DND-41 (cell line): ENCODE measurements at regions not wholly inside any gene's neighbourhood (a gene's known extent, or its start where the extent isn't known, plus 50 kb on each side); places are given as distances from the start of the nearest gene placed in this dataset.
"Not testable (repeated sequence)": the region's sequence is repeated elsewhere in the genome, so short reads cannot be mapped to it uniquely, and the experiment has no call there.

Experiments
- EZH2 ChIP-seq: IDR thresholded peaks from 3 replicates; pipeline ENCODE4 v1.6.1; 2012; ENCODE audit warnings: borderline replicate concordance, low read depth, mild to moderate bottlenecking, moderate library complexity, low read length, inconsistent platforms; ENCODE audit not compliant: severe bottlenecking
- TF ChIP-seq, protein P1 (sequence below): IDR thresholded peaks from 2 replicates; pipeline ENCODE4 v1.5.1; 2012; ENCODE audit warnings: borderline replicate concordance, low read length, moderate library complexity, mild to moderate bottlenecking; ENCODE audit not compliant: poor library complexity, severe bottlenecking; ENCODE audit errors: extremely low read depth

DNA sequence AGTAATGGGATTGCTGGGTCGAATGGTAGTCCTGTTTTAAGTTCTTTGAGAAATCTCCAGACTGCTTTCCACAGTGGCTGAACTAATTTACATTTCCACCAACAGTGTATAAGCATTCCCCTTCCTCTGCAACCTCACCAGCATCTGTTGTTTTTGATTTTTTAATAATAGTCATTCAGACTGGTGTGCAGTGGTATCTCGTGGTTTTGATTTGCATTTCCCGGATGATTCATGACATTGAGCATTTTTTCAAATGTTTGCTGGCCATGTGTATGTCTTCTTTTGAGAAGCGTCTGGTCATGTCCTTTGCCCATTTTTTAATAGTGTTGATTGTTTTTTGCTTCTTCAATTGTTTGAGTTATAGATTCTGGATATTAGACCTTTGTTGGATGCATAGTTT lies 98.0 kb downstream of the MRPL57 start:
- TF ChIP-seq, protein P1, sequence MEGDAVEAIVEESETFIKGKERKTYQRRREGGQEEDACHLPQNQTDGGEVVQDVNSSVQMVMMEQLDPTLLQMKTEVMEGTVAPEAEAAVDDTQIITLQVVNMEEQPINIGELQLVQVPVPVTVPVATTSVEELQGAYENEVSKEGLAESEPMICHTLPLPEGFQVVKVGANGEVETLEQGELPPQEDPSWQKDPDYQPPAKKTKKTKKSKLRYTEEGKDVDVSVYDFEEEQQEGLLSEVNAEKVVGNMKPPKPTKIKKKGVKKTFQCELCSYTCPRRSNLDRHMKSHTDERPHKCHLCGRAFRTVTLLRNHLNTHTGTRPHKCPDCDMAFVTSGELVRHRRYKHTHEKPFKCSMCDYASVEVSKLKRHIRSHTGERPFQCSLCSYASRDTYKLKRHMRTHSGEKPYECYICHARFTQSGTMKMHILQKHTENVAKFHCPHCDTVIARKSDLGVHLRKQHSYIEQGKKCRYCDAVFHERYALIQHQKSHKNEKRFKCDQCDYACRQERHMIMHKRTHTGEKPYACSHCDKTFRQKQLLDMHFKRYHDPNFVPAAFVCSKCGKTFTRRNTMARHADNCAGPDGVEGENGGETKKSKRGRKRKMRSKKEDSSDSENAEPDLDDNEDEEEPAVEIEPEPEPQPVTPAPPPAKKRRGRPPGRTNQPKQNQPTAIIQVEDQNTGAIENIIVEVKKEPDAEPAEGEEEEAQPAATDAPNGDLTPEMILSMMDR: not testable (repeated sequence)
- TF ChIP-seq EZH2: not testable (repeated sequence)
